ENCODE measurements at regions not wholly inside any gene's neighbourhood (a gene's known extent, or its start where the extent isn't known, plus 50 kb on each side); places are given as distances from the start of the nearest gene placed in this dataset.

DNA sequence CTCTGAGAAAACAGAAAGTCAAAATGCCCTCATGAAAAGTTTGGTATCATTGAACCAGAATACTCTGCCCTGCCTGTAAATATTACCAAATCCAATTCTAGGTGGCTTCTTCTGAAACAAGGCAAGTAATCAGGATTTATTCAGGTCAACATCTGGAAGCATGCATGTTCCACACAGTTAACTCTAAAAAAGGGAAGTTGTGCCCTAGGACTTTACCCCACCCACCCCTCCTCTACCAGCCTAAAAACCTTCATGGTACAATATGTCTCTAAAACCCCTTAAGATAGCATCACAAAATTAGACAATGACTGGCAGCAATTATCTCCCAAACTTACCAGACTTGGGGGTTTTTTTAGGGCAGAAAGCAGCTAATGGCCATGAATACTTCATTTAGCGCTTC lies 414.8 kb upstream of the SLC30A5 start:
- no peaks in the 10 kb centered on the region for H3K79me2 ChIP-seq (ENCODE audit: insufficient read depth, low read length)
- H3K9me2 ChIP-seq (ENCODE audit: low read depth, low read length): no peaks in the 10 kb centered on the region
- H3K36me3 ChIP-seq (ENCODE audit: insufficient read depth, low read length): no peaks in the 10 kb centered on the region
- TF ChIP-seq EZH2 (IDR thresholded peaks at IDR 0.05; ENCODE audit: borderline replicate concordance, low read length) (no peak), CTCF (IDR thresholded peaks at IDR 0.05; ENCODE audit: low read length) (no peak)
- H3F3A ChIP-seq (ENCODE audit: insufficient read depth, low read length): no peaks in the 10 kb centered on the region
- H3K9ac ChIP-seq (ENCODE audit: low read length): no peak overlapping the region
- no peaks in the 10 kb centered on the region for H4K20me1 ChIP-seq (ENCODE audit: insufficient read depth, low read length)
- H3K27ac ChIP-seq (ENCODE audit: low read depth, low read length, poor library complexity, severe bottlenecking): no peak overlapping the region
- H3K4me1 ChIP-seq (ENCODE audit: insufficient read depth, low read length, severe bottlenecking): no peaks in the 10 kb centered on the region
- H3K4me3 ChIP-seq (ENCODE audit: low read depth, low read length, poor library complexity, severe bottlenecking): no peak overlapping the region
- no peak overlapping the region for H3K4me2 ChIP-seq (ENCODE audit: low read length)
- H3K9me3 ChIP-seq (ENCODE audit: low read length): no peaks in the 10 kb centered on the region
- H3K27me3 ChIP-seq (ENCODE audit: insufficient read depth, low read length): no peaks in the 10 kb centered on the region
- H2AFZ ChIP-seq (ENCODE audit: low read length): no peak overlapping the region

GRCh38 chr5:68680366-68680765 lies 413.4 kb upstream of the SLC30A5 start:
- TF ChIP-seq EZH2 (IDR thresholded peaks at IDR 0.05; ENCODE audit: borderline replicate concordance, low read length) (no peak), CTCF (IDR thresholded peaks at IDR 0.05; ENCODE audit: low read length) (no peak)
- no peak overlapping the region for H3K4me2 ChIP-seq (ENCODE audit: low read length)

DNA sequence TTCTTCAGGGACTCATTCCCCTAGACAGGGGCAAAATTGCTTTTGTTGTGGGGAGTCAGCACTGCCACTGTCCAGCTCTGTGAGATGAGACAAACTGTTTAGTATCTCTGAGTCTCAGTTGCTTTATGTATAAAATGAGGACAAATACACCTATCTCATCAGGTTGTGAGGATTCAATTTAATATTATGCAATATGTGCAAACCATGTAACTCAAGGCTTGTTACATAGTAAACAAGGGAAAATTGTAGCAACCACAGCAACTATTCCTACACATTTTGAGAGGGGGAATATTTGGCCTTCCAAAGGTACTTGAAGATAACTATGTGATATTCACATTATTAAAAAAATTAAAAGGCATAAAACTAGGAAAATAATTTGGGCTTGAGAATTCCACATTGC lies 411.9 kb upstream of the SLC30A5 start:
- no peak for TF ChIP-seq EZH2 (IDR thresholded peaks at IDR 0.05; ENCODE audit: borderline replicate concordance, low read length)
- no peaks in the 10 kb centered on the region for H3F3A ChIP-seq (ENCODE audit: insufficient read depth, low read length)
- no peaks in the 10 kb centered on the region for H4K20me1 ChIP-seq (ENCODE audit: insufficient read depth, low read length)
- H2AFZ ChIP-seq (ENCODE audit: low read length): no peak overlapping the region
- no peak overlapping the region for H3K27ac ChIP-seq (ENCODE audit: low read depth, low read length, poor library complexity, severe bottlenecking)
- H3K36me3 ChIP-seq (ENCODE audit: insufficient read depth, low read length): no peaks in the 10 kb centered on the region
- no peak overlapping the region for H3K4me2 ChIP-seq (ENCODE audit: low read length)
- H3K9me2 ChIP-seq (ENCODE audit: low read depth, low read length): no peaks in the 10 kb centered on the region
- H3K27me3 ChIP-seq (ENCODE audit: insufficient read depth, low read length): no peaks in the 10 kb centered on the region
- no peak overlapping the region for H3K4me3 ChIP-seq (ENCODE audit: low read depth, low read length, poor library complexity, severe bottlenecking)
- no peak overlapping the region for H3K9ac ChIP-seq (ENCODE audit: low read length)
- H3K4me1 ChIP-seq (ENCODE audit: insufficient read depth, low read length, severe bottlenecking): no peaks in the 10 kb centered on the region
- no peaks in the 10 kb centered on the region for H3K9me3 ChIP-seq (ENCODE audit: low read length)
- no peaks in the 10 kb centered on the region for H3K79me2 ChIP-seq (ENCODE audit: insufficient read depth, low read length)

More at GRCh38 chr5:68680366-68680765, 413.4 kb upstream of the SLC30A5 start:
- Histone ChIP-seq H3K79me2 (ENCODE audit: insufficient read depth, low read length) (no peaks in the 10 kb centered on the region), H3K9me2 (ENCODE audit: low read depth, low read length) (no peaks in the 10 kb centered on the region), H3K36me3 (ENCODE audit: insufficient read depth, low read length) (no peaks in the 10 kb centered on the region), H3K9me3 (ENCODE audit: low read length) (no peaks in the 10 kb centered on the region), H3F3A (ENCODE audit: insufficient read depth, low read length) (no peaks in the 10 kb centered on the region), H3K9ac (ENCODE audit: low read length) (no peak overlapping the region), H3K4me1 (ENCODE audit: insufficient read depth, low read length, severe bottlenecking) (no peaks in the 10 kb centered on the region), H3K27me3 (ENCODE audit: insufficient read depth, low read length) (no peaks in the 10 kb centered on the region), H3K4me3 (ENCODE audit: low read depth, low read length, poor library complexity, severe bottlenecking) (no peak overlapping the region), H2AFZ (ENCODE audit: low read length) (no peak overlapping the region), H4K20me1 (ENCODE audit: insufficient read depth, low read length) (no peaks in the 10 kb centered on the region), H3K27ac (ENCODE audit: low read depth, low read length, poor library complexity, severe bottlenecking) (no peak overlapping the region)

GRCh38 chr5:68682400-68683160 lies 411.2 kb upstream of the SLC30A5 start:
- Histone ChIP-seq H3K4me3 (ENCODE audit: low read depth, low read length, poor library complexity, severe bottlenecking) (no peak overlapping the region), H3K27ac (ENCODE audit: low read depth, low read length, poor library complexity, severe bottlenecking) (no peak overlapping the region), H3K9me3 (ENCODE audit: low read length) (no peaks in the 10 kb centered on the region), H3K9me2 (ENCODE audit: low read depth, low read length) (no peaks in the 10 kb centered on the region), H3K4me2 (ENCODE audit: low read length) (no peak overlapping the region), H3F3A (ENCODE audit: insufficient read depth, low read length) (no peaks in the 10 kb centered on the region), H3K27me3 (ENCODE audit: insufficient read depth, low read length) (no peaks in the 10 kb centered on the region), H3K4me1 (ENCODE audit: insufficient read depth, low read length, severe bottlenecking) (no peaks in the 10 kb centered on the region), H3K79me2 (ENCODE audit: insufficient read depth, low read length) (no peaks in the 10 kb centered on the region), H4K20me1 (ENCODE audit: insufficient read depth, low read length) (no peaks in the 10 kb centered on the region), H3K36me3 (ENCODE audit: insufficient read depth, low read length) (no peaks in the 10 kb centered on the region), H3K9ac (ENCODE audit: low read length) (no peak overlapping the region), H2AFZ (ENCODE audit: low read length) (no peak overlapping the region)
- TF ChIP-seq EZH2 (IDR thresholded peaks at IDR 0.05; ENCODE audit: borderline replicate concordance, low read length): no peak
- TF ChIP-seq CTCF (IDR thresholded peaks at IDR 0.05; ENCODE audit: low read length): no peak
